ENCODE measurements at regions not wholly inside any gene's neighbourhood (a gene's known extent, or its start where the extent isn't known, plus 50 kb on each side); places are given as distances from the start of the nearest gene placed in this dataset.

DNA sequence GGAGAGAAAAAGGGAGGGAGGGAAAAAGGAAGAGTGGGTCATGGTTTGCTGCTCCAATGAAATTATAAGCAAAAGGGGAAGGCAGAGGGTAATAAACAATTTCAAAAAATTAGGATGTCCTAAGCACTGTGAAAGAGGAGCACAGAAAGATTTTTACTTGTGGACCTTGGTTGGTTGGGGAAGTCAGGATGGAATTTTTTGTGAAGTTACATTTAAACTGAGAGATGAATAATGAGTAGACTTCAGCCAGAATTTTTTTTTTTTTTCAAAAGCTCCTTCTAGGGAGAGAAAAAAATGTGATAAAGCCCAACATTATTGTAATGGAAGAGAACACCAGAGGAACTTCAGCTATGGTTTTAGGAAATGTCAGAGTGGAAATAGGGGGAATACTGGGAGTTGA, 515.9 kb upstream of the PAPPA start:
- no peak for TF ChIP-seq POLR2A (IDR thresholded peaks at IDR 0.05)
- TF ChIP-seq CTCF (IDR thresholded peaks at IDR 0.05) = no peak

Data from prostate gland (tissue), 2 donors.